GM21786 (cell line): ENCODE measurements at regions not wholly inside any gene's neighbourhood (a gene's known extent, or its start where the extent isn't known, plus 50 kb on each side); places are given as distances from the start of the nearest gene placed in this dataset.

Experiments used
- ATAC-seq: cut with Tn5 transposase; IDR thresholded peaks from one replicate; pipeline ENCODE4 v1.9.1; 2021; ENCODE audit not compliant: unreplicated experiment

- ATAC-seq: no peak
Observed at GRCh38 chr6:90406142-90406794, 109.6 kb upstream of the BACH2 start.

GRCh38 chr6:90403489-90404381 lies 107.1 kb upstream of the BACH2 start:
- no peak for ATAC-seq

GRCh38 chr6:90402831-90403192 lies 106.2 kb upstream of the BACH2 start:
- no peak for ATAC-seq

DNA sequence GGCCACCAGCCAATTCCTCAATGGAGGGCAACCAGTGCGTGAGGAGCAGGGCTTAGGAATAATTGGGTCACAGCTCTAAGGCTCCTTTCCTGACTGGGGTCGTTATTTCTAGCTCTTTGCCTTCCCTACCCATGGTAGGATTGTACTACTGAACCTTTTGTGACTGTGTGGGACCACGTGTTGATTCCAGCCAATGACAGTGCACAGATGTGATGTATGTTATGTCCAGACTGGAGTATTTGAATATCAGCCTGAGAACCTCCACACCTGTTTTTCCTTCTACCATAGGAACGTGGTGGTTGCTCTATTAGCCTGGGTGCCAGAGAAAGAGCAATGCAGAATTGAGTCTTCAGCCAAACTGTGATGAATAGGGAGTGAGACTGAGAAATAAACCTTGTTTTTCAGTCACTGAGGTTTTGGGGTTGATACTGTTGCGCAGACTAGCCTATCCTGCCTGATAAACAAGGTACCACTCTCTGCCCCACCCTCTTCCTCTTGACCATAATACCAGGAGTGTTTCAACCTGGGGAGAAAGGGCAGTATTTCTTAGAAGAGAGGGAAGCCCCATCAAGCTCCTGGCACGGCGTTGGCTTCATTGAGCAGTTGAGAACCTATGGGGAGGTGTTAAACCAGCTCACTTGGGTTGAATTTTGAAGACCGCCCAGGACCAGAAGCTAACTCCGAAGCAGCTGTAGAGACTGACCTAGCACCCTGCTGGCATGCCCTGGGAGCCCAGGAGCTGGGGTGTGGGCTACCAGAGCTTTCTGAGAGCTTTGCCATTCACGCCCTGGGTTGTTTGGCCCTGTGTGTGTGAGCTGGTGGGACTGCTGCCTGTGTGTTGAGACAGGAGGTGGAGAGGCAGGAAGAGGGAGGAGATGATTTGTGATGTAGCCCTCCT lies 105.5 kb upstream of the BACH2 start:
- no peak for ATAC-seq

- ATAC-seq: no peak
Observed at GRCh38 chr6:90399970-90400369, 103.3 kb upstream of the BACH2 start.

GRCh38 chr6:90397929-90398674 lies 101.5 kb upstream of the BACH2 start:
- peak; percentile 66 for ATAC-seq

DNA sequence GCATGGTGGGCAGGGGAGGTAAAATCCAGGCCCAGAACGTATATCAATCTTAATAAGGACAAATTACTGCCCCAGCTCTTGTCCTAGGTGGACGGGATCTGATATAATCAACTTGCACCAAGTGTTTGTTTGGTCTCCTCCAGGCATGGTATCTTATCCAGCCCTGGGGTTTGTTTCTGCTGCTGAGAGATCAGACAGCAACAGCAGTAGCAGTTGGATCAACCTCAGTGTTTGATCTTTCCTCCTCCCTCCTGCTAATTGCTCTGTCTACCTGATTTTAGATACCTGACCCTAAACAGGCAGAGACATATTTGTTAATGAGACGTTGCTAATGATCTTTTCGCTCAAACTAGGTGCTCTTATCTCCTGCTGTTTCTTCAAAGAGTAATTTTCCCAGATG lies 100.4 kb upstream of the BACH2 start:
- ATAC-seq: no peak

GRCh38 chr6:90393232-90393884 lies 96.7 kb upstream of the BACH2 start:
- ATAC-seq: peak; percentile 62

GRCh38 chr6:90390379-90390778 lies 93.7 kb upstream of the BACH2 start:
- no peak for ATAC-seq

DNA sequence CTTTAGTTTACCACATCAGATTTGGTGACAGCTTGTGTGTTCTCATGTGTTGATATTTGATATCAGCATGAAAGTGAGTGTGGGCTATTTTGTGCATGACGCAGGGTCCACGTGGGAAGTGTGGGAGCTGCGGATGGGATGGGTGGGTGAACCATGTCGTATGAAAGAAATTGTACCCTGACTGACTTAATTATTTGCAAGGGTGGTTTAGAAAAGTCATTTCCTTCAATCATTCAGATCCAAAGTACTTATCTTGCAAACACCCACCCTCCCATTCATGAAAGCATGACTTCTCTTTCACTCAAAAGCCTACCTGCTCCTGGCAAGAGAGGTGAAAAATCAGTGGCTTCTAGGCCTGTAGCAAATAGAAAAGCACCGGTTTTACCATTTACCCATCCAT lies 91.8 kb upstream of the BACH2 start:
- ATAC-seq: no peak

- ATAC-seq: no peak
Observed at GRCh38 chr6:90387826-90388225, 91.2 kb upstream of the BACH2 start.

GRCh38 chr6:90387383-90387775 lies 90.7 kb upstream of the BACH2 start:
- ATAC-seq: no peak

GRCh38 chr6:90386399-90387382 lies 90.0 kb upstream of the BACH2 start:
- ATAC-seq: no peak

DNA sequence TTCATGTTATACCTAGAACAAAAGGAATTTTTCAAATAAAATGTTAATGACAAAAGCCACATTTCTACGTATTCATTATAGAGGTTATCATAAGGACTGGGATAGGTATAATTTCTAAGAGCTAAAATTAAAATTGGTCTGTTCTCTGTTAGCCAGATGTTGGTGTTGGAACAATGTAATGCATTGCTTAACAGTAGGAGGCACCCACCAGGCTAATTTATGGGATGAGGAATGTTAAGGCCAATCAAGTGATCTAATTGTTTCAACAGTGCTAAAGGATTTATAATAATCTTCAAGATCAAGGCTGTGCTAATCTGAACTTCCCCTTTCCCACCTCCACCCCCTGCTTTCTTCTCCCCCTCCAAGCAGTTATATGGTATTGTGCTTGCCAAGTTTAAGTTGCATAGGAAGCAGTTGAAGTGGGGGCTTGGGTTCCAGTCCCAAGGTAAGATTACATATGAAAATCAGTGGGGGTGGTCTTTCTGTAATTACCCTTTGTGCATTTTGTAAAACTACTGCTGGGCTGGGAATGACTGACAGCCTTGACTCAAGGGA lies 89.2 kb upstream of the BACH2 start:
- no peak for ATAC-seq

- no peak for ATAC-seq
Observed at GRCh38 chr6:90384720-90385119, 88.1 kb upstream of the BACH2 start.

GRCh38 chr6:90383196-90383822 lies 86.7 kb upstream of the BACH2 start:
- ATAC-seq: no peak

DNA sequence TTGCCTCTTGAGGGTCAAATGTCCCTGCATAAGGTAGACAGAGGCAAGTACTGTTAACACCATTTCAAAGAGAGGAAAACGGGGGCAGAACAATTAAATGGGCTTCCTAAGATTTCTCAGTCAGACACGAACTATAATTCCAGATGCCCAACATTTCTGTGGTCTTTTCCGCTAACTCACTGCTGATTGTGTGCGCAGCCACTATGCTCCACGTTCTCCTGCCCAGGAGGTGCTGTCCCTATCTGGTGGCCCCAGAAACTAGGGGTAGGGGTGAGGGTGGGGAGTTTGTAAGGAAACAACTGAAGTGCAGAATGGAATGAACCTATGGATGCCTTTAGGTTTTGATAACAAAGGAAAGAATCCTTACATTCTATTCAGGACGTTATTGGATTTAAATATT lies 86.1 kb upstream of the BACH2 start:
- ATAC-seq: no peak

GRCh38 chr6:90375681-90376439 lies 79.2 kb upstream of the BACH2 start:
- ATAC-seq: no peak
